Fibroblast of mammary gland (primary cell): ENCODE measurements at regions not wholly inside any gene's neighbourhood (a gene's known extent, or its start where the extent isn't known, plus 50 kb on each side); places are given as distances from the start of the nearest gene placed in this dataset.

Experiments used
- DNase-seq: peaks from one replicate; pipeline ENCODE4 v3.0.0-alpha.2; 2010; ENCODE audit warnings: low read depth
- H3K4me3 ChIP-seq: 2 replicates; pipeline ENCODE4 v1.5.1; 2011; ENCODE audit warnings: low read depth, mild to moderate bottlenecking, low read length, moderate library complexity; ENCODE audit not compliant: control insufficient read depth
- CTCF ChIP-seq: conservative IDR thresholded peaks from 2 replicates; pipeline ENCODE4 v1.5.1; 2011; ENCODE audit warnings: low read depth, low read length, inconsistent platforms; ENCODE audit not compliant: control insufficient read depth, insufficient read depth

DNA sequence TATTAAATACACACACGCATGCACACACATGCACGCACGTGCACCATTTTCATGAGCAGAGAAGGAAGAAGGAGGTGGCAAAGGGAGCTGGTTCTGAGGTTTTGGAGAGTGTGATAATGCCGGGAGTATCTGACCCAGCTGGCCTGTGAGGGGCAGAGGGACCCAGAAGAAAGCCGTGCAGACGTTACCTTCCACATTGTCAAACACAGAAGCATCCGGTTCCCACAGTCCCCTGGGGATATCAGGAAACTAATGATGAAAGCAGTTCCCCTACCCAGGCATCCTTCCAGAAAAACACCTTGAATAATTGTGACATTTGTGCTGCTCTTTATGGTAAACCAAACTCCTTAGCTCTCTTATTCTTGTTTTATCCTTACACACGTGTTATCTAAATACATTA lies 85.7 kb upstream of the FAM180A start:
- no peak for TF ChIP-seq CTCF
- no peak for DNase-seq
- H3K4me3 ChIP-seq: no peak overlapping the region

DNA sequence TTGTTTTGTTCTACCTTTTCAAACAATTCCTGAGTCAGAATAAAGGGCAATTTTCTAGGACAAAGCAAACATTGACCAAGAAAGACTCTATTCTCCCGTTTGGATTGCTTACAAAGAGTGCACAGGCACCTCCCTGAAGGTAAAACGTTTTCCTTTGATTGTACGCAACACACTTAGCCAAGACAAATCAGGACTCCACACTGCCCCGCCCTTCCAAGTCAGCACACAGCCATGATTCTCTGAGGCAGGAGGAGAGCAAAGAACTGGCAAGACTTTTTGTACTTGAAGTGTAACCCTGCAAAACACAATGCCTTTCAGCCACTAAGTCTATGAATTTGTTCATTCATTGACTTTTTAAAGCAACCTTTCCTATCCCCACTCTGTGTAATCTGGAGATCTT lies 85.0 kb upstream of the FAM180A start:
- no peak for TF ChIP-seq CTCF
- H3K4me3 ChIP-seq: no peak overlapping the region
- no peak for DNase-seq

DNA sequence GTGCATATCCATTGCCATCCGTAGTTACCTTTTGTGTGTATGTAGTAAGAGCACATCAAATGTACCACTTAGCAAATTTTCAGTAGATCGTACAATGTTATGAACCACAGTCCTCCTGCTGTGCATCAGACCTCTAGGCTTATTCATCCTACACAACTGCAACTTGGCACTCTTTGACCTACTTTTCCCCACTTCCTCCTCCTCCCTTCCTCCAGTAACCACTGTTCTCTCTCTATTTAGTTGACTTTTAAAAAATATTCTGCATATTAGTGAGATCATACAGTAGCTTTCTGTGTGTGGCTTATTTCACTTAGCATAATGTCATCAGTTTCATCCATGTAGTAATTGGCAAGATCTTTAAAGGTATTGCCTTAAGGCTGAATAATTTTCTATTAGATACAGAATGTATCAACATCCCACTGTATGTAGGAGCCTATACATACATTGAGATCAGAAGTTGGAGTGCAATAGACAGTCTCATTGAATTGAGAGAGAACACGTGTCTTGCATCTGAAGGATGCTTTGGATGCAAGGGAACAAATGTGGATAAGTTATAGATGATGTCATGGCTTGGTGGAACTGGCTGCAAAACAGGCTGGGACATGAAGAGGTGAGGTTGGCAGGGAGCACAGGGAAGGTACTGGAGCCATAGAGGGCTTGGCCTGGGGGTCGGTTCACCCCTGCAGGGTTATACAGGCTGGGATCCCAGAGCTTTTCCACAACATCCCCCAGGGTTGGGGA lies 83.0 kb upstream of the FAM180A start:
- no peak overlapping the region for H3K4me3 ChIP-seq
- TF ChIP-seq CTCF: no peak
- DNase-seq: no peak

DNA sequence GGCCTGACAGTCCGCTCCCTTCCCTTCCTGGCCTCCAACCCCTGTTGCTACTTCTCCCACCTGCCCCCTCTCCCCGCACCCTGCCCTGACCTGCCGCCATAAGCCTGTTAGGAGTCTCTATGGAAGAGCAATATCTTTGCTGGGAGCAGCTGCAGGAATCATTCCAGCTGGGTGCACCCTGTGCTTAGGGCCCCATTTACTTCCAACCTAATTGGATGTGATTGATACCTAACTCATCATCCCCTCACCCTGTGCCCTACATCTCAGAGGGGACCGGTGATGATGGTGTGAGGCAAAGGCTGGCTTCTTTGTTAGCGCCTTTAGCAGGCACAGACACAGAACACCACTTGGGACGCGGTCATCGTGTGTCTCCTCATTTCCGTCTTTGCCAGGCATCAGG lies 80.0 kb upstream of the FAM180A start:
- no peak for DNase-seq
- TF ChIP-seq CTCF: no peak
- no peak overlapping the region for H3K4me3 ChIP-seq

- DNase-seq: no peak
- no peak overlapping the region for H3K4me3 ChIP-seq
- no peak for TF ChIP-seq CTCF
These were observed 78.8 kb upstream of the FAM180A start for GRCh38 chr7:135827391-135827790.

GRCh38 chr7:135825406-135825805 lies 76.8 kb upstream of the FAM180A start:
- no peak for DNase-seq
- peak; percentile 10 for TF ChIP-seq CTCF

GRCh38 chr7:135822376-135822775 lies 73.8 kb upstream of the FAM180A start:
- no peak for TF ChIP-seq CTCF
- no peak overlapping the region for H3K4me3 ChIP-seq
- no peak for DNase-seq

More at GRCh38 chr7:135825406-135825805, 76.8 kb upstream of the FAM180A start:
- no peak overlapping the region for H3K4me3 ChIP-seq
